ENCODE measurements at regions not wholly inside any gene's neighbourhood (a gene's known extent, or its start where the extent isn't known, plus 50 kb on each side); places are given as distances from the start of the nearest gene placed in this dataset.

DNA sequence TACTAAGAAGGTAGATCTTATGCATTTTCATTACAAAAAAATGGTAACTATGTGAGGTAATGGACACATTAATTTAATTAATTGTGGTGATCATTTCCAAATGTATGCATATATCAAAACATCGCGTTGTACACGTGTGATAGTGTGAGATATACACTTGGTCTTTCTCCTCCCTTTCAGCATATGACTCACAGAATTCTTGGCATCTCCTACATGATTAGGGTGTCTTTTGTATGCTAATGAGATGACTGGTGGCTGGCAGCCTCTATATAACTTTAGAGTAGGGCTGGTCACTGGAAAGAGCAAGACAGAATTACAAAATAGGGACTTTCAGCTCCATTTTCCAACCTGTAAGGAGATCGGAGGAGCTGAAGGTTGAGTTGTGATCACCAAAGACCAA, 1167.6 kb downstream of the CDH12 start:
- TF ChIP-seq CTCF (conservative IDR thresholded peaks at IDR 0.05) (no peak), ZFX (IDR thresholded peaks at IDR 0.05) (no peak)
